CD14-positive monocyte (primary cell): ENCODE measurements at regions not wholly inside any gene's neighbourhood (a gene's known extent, or its start where the extent isn't known, plus 50 kb on each side); places are given as distances from the start of the nearest gene placed in this dataset.

Experiments used
- DNase-seq, 3 donors: peaks; one replicate each; pipeline ENCODE4 v3.0.0-alpha.2; 2011 to 2022
- H2AFZ ChIP-seq: 2 replicates; pipeline ENCODE4 v1.6.0; 2012; ENCODE audit warnings: mild to moderate bottlenecking, low read depth, low read length, inconsistent platforms; ENCODE audit not compliant: insufficient read depth, poor library complexity, severe bottlenecking
- H3K27ac ChIP-seq, 2 donors: 1 replicate in 1 of 2; 2 replicates in 1 of 2; pipeline ENCODE4 v1.5.1; 2012 to 2013; ENCODE audit warnings: low read length in 2 of 2, control low read depth in 1 of 2, inconsistent platforms in 1 of 2, low read depth in 1 of 2, mild to moderate bottlenecking in 1 of 2
- H3K27me3 ChIP-seq, 2 donors: one replicate each; pipeline versions ENCODE4 v1.6.0 to v1.6.1; 2011 to 2013; ENCODE audit warnings: low read length in 2 of 2; ENCODE audit not compliant: control insufficient read depth in 2 of 2, insufficient read depth in 2 of 2
- H3K36me3 ChIP-seq, 2 donors: replicated peaks in 1 of 2; 1 replicate in 1 of 2; 2 replicates in 1 of 2; pipeline versions ENCODE4 v1.5.1 to v1.6.1; 2012 to 2013; ENCODE audit warnings: low read length in 2 of 2, control low read depth in 1 of 2, inconsistent platforms in 1 of 2, mild to moderate bottlenecking in 1 of 2; ENCODE audit not compliant: insufficient read depth in 2 of 2, control insufficient read depth in 1 of 2
- H3K4me1 ChIP-seq, 2 donors: 1 replicate in 1 of 2; 2 replicates in 1 of 2; pipeline versions ENCODE4 v1.5.1 to v1.6.1; 2012 to 2013; ENCODE audit warnings: low read length in 2 of 2, control low read depth in 1 of 2, inconsistent platforms in 1 of 2, mild to moderate bottlenecking in 1 of 2, moderate library complexity in 1 of 2; ENCODE audit not compliant: insufficient read depth in 2 of 2, control insufficient read depth in 1 of 2
- H3K4me2 ChIP-seq: replicated peaks from 2 replicates; pipeline ENCODE3; 2012; ENCODE audit warnings: low read length, moderate library complexity, mild to moderate bottlenecking; ENCODE audit not compliant: poor library complexity, severe bottlenecking; ENCODE audit errors: extremely low read depth
- H3K4me3 ChIP-seq, 3 experiments: fragments of 200-600 bp in 1 of 3; sonication (generic) in 1 of 3; replicated peaks in 1 of 3; 1 replicate in 2 of 3; 2 replicates in 1 of 3; pipeline ENCODE4 v1.5.1; 2011 to 2013; ENCODE audit warnings: low read length in 3 of 3, mild to moderate bottlenecking in 3 of 3, control low read depth in 2 of 3, low read depth in 2 of 3, inconsistent platforms in 1 of 3, moderate library complexity in 1 of 3
- H3K79me2 ChIP-seq: 2 replicates; pipeline ENCODE4 v1.6.0; 2012; ENCODE audit warnings: mild to moderate bottlenecking, control low read depth, inconsistent platforms, low read length, moderate library complexity; ENCODE audit not compliant: insufficient read depth
- H3K9ac ChIP-seq: 2 replicates; pipeline ENCODE4 v1.6.0; 2017; ENCODE audit warnings: low read length, mild to moderate bottlenecking; ENCODE audit not compliant: insufficient read depth, poor library complexity, severe bottlenecking
- H3K9me3 ChIP-seq, 2 donors: replicated peaks in 1 of 2; 1 replicate in 1 of 2; 2 replicates in 1 of 2; pipeline versions ENCODE4 v1.5.1 to v1.6.1; 2012 to 2013; ENCODE audit warnings: low read length in 2 of 2, control low read depth in 1 of 2; ENCODE audit not compliant: control insufficient read depth in 1 of 2, insufficient read depth in 1 of 2
- H4K20me1 ChIP-seq: 2 replicates; pipeline ENCODE4 v1.6.0; 2012; ENCODE audit warnings: mild to moderate bottlenecking, low read length, control low read depth, moderate library complexity; ENCODE audit not compliant: insufficient read depth
- H3K27ac Mint-ChIP-seq, 7 donors: one replicate each; pipeline ENCODE4 v1.8.0; 2020; ENCODE audit warnings: mild to moderate bottlenecking in 7 of 7, mixed read lengths in 7 of 7, moderate library complexity in 6 of 7, inconsistent platforms in 2 of 7
- H3K27me3 Mint-ChIP-seq, 3 donors: one replicate each; pipeline ENCODE4 v1.8.0; 2021 to 2022; ENCODE audit warnings: low read depth in 3 of 3, mild to moderate bottlenecking in 3 of 3, mixed read lengths in 3 of 3, moderate library complexity in 3 of 3, inconsistent platforms in 1 of 3
- H3K36me3 Mint-ChIP-seq, 2 donors: one replicate each; pipeline ENCODE4 v1.8.0; 2020; ENCODE audit warnings: mixed read lengths in 2 of 2, inconsistent platforms in 1 of 2, mild to moderate bottlenecking in 1 of 2
- H3K4me1 Mint-ChIP-seq: one replicate; pipeline ENCODE4 v1.8.0; 2020; ENCODE audit warnings: mild to moderate bottlenecking, mixed read lengths
- H3K4me3 Mint-ChIP-seq, 2 donors: one replicate each; pipeline ENCODE4 v1.8.0; 2020; ENCODE audit warnings: mild to moderate bottlenecking in 2 of 2, mixed read lengths in 2 of 2, moderate library complexity in 1 of 2
- H3K9me3 Mint-ChIP-seq, 7 donors: one replicate each; pipeline ENCODE4 v1.8.0; 2020 to 2022; ENCODE audit warnings: mixed read lengths in 7 of 7, mild to moderate bottlenecking in 6 of 7, moderate library complexity in 6 of 7, inconsistent platforms in 2 of 7
- WGBS: methylation state at CpG from one replicate; pipeline ENCODE4 v1.1.5; 2013; ENCODE audit warnings: missing lambda C conversion rate; ENCODE audit not compliant: insufficient coverage; 5-methylcytosine and 5-hydroxymethylcytosine counted together
- intact Hi-C, 2 donors: fragments of 100-400 bp; cut with micrococcal nuclease; formaldehyde crosslinking; loops; one replicate each; pipeline versions ENCODE4 v1.15.0 to v1.15.1; 2023
- TF ChIP-seq, protein P1 (sequence below): fragments of 200-600 bp; IDR thresholded peaks from one replicate; pipeline ENCODE4 v1.8.0; 2022; ENCODE audit warnings: antibody characterized with exemption, mild to moderate bottlenecking

DNA sequence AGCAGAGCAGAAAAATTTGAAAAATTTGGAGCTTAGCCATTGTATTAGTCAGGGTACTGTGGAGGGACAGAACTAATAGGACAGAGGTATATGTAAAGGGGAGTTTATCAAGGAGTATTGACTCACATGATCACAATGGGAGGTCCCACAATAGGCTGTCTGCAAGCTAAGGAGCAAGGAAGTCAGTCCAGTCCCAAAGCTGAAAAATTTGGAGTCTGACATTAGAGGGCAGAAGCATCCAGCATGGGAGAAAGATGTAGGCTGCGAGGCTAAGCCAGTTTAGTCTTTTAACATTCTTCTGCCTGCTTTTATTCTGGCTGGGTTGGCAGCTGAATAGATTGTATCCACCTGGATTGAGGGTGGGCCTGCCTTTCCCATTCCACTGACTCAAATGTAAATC lies 82.0 kb downstream of the SMPDL3A start:
- H2AFZ ChIP-seq = no peak overlapping the region
- H3K27me3 ChIP-seq = no peaks in the 10 kb centered on the region
- Mint-ChIP-seq H3K9me3 (no peaks in the 10 kb centered on the region), H3K4me3 (no peak overlapping the region), H3K4me1 (no peaks in the 10 kb centered on the region), H3K27ac (no peak overlapping the region), H3K36me3 (no peaks in the 10 kb centered on the region), H3K27me3 (peaks cover 0 to 6% (median 2%) of the 10 kb centered on the region in 3 donors)
- H3K79me2 ChIP-seq = no peaks in the 10 kb centered on the region
- H3K9ac ChIP-seq = no peak overlapping the region
- H3K27ac ChIP-seq = no peak overlapping the region
- H3K4me1 ChIP-seq = no peaks in the 10 kb centered on the region
- intact Hi-C loops = no loop called here
- TF ChIP-seq, protein P1, sequence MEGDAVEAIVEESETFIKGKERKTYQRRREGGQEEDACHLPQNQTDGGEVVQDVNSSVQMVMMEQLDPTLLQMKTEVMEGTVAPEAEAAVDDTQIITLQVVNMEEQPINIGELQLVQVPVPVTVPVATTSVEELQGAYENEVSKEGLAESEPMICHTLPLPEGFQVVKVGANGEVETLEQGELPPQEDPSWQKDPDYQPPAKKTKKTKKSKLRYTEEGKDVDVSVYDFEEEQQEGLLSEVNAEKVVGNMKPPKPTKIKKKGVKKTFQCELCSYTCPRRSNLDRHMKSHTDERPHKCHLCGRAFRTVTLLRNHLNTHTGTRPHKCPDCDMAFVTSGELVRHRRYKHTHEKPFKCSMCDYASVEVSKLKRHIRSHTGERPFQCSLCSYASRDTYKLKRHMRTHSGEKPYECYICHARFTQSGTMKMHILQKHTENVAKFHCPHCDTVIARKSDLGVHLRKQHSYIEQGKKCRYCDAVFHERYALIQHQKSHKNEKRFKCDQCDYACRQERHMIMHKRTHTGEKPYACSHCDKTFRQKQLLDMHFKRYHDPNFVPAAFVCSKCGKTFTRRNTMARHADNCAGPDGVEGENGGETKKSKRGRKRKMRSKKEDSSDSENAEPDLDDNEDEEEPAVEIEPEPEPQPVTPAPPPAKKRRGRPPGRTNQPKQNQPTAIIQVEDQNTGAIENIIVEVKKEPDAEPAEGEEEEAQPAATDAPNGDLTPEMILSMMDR = no peak
- no peak overlapping the region for H3K4me2 ChIP-seq
- WGBS = 100% methylated on average over 1 of the region's 1 CpG
- H4K20me1 ChIP-seq = no peaks in the 10 kb centered on the region
- no peak for DNase-seq
- no peak overlapping the region for H3K4me3 ChIP-seq
- no peaks in the 10 kb centered on the region for H3K36me3 ChIP-seq
- no peaks in the 10 kb centered on the region for H3K9me3 ChIP-seq

DNA sequence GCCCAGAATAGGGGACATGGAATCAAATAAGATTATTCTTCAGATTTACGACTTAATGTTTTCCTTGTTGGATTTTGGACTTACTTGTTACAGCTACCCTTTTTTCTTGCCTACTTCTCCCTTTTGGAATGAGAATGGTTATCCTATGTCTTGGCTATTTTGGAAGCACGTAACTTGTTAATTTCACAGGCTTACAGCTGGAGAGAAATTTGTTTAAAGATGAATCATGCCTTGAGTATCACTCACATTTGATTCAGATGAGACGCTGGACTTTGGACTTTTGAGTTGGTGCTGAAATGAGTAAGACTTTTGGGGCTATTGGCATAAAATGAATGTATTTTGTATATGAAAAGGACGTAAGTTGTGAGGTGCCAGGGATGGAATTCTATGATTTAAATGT lies 83.3 kb downstream of the SMPDL3A start:
- TF ChIP-seq, protein P1 = no peak
- no peak overlapping the region for H3K4me2 ChIP-seq
- no peak for DNase-seq
- no peak overlapping the region for H2AFZ ChIP-seq
- H3K9me3 ChIP-seq = no peaks in the 10 kb centered on the region
- 80% methylated on average over 1 of the region's 4 CpGs for WGBS
- H3K4me1 Mint-ChIP-seq = no peaks in the 10 kb centered on the region
- H3K4me3 Mint-ChIP-seq = no peak overlapping the region
- no peaks in the 10 kb centered on the region for H3K4me1 ChIP-seq
- H3K4me3 ChIP-seq = no peak overlapping the region
- H3K27ac Mint-ChIP-seq = no peak overlapping the region
- no peak overlapping the region for H3K9ac ChIP-seq
- no peaks in the 10 kb centered on the region for H3K27me3 ChIP-seq
- peaks cover 0 to 6% (median 2%) of the 10 kb centered on the region in 3 donors for H3K27me3 Mint-ChIP-seq
- no peaks in the 10 kb centered on the region for H3K79me2 ChIP-seq
- no peaks in the 10 kb centered on the region for H4K20me1 ChIP-seq
- no peak overlapping the region for H3K27ac ChIP-seq
- no peaks in the 10 kb centered on the region for H3K36me3 ChIP-seq
- H3K36me3 Mint-ChIP-seq = no peaks in the 10 kb centered on the region
- peaks cover 0 to 2% (median 0%) of the 10 kb centered on the region in 7 donors for H3K9me3 Mint-ChIP-seq
- intact Hi-C loops = no loop called here
